ENCODE measurements at regions not wholly inside any gene's neighbourhood (a gene's known extent, or its start where the extent isn't known, plus 50 kb on each side); places are given as distances from the start of the nearest gene placed in this dataset.
"Not testable (repeated sequence)": the region's sequence is repeated elsewhere in the genome, so short reads cannot be mapped to it uniquely, and the experiment has no call there.

GRCh38 chr7:125459038-125459437 lies 529.4 kb upstream of the POT1 start:
- no peak for DNase-seq

GRCh38 chr7:125450749-125451148 lies 521.1 kb upstream of the POT1 start:
- no peak for DNase-seq

GRCh38 chr7:125445836-125446235 lies 516.2 kb upstream of the POT1 start:
- no peak for DNase-seq

- DNase-seq = no peak
Observed at GRCh38 chr7:125444864-125445263, 515.2 kb upstream of the POT1 start.

GRCh38 chr7:125436220-125436619 lies 506.6 kb upstream of the POT1 start:
- no peak for DNase-seq

GRCh38 chr7:125431349-125431748 lies 501.7 kb upstream of the POT1 start:
- DNase-seq = no peak

- DNase-seq = no peak
Observed at GRCh38 chr7:125430013-125430412, 500.4 kb upstream of the POT1 start.

GRCh38 chr7:125427676-125428075 lies 498.1 kb upstream of the POT1 start:
- no peak for DNase-seq

GRCh38 chr7:125425506-125425905 lies 495.9 kb upstream of the POT1 start:
- DNase-seq = no peak

GRCh38 chr7:125424721-125425120 lies 495.1 kb upstream of the POT1 start:
- DNase-seq = no peak

- no peak for DNase-seq
Observed at GRCh38 chr7:125423458-125424155, 494.0 kb upstream of the POT1 start.

- not testable (repeated sequence) for DNase-seq
Observed at GRCh38 chr7:125421407-125421806, 491.8 kb upstream of the POT1 start.

GRCh38 chr7:125412890-125413665 lies 483.5 kb upstream of the POT1 start:
- no peak for DNase-seq

- no peak for DNase-seq
Observed at GRCh38 chr7:125409921-125410320, 480.3 kb upstream of the POT1 start.

GRCh38 chr7:125406111-125406510 lies 476.5 kb upstream of the POT1 start:
- no peak for DNase-seq

GRCh38 chr7:125399408-125399807 lies 469.8 kb upstream of the POT1 start:
- no peak for DNase-seq

GRCh38 chr7:125396466-125397151 lies 467.0 kb upstream of the POT1 start:
- no peak for DNase-seq

- no peak for DNase-seq
Observed at GRCh38 chr7:125391921-125392320, 462.3 kb upstream of the POT1 start.

GRCh38 chr7:125390981-125391380 lies 461.4 kb upstream of the POT1 start:
- DNase-seq = no peak

GRCh38 chr7:125386211-125386610 lies 456.6 kb upstream of the POT1 start:
- DNase-seq = no peak

- DNase-seq = no peak
Observed at GRCh38 chr7:125383324-125383723, 453.7 kb upstream of the POT1 start.

GRCh38 chr7:125382401-125382800 lies 452.8 kb upstream of the POT1 start:
- no peak for DNase-seq

GRCh38 chr7:125375942-125376341 lies 446.3 kb upstream of the POT1 start:
- DNase-seq = no peak
